DND-41 (cell line): ENCODE measurements at regions not wholly inside any gene's neighbourhood (a gene's known extent, or its start where the extent isn't known, plus 50 kb on each side); places are given as distances from the start of the nearest gene placed in this dataset.

ENCODE experiments used
- CTCF ChIP-seq: IDR thresholded peaks from 2 replicates; pipeline ENCODE4 v1.5.1; 2012; ENCODE audit warnings: borderline replicate concordance, low read length, moderate library complexity, mild to moderate bottlenecking; ENCODE audit not compliant: poor library complexity, severe bottlenecking; ENCODE audit errors: extremely low read depth
- EZH2 ChIP-seq: IDR thresholded peaks from 3 replicates; pipeline ENCODE4 v1.6.1; 2012; ENCODE audit warnings: borderline replicate concordance, low read depth, mild to moderate bottlenecking, moderate library complexity, low read length, inconsistent platforms; ENCODE audit not compliant: severe bottlenecking

GRCh38 chr21:41597811-41598231 is 89.9 kb upstream of the TMPRSS2 start:
- TF ChIP-seq CTCF = no peak
- TF ChIP-seq EZH2 = no peak
